LNCAP (cell line): ENCODE measurements at regions not wholly inside any gene's neighbourhood (a gene's known extent, or its start where the extent isn't known, plus 50 kb on each side); places are given as distances from the start of the nearest gene placed in this dataset.

ENCODE experiments used
- CTCF ChIP-seq: fragments of 450-650 bp; IDR thresholded peaks from 2 replicates; pipeline ENCODE4 v1.5.1; 2017; ENCODE audit warnings: mild to moderate bottlenecking

- TF ChIP-seq CTCF = no peak
Measured at GRCh38 chr12:115191342-115191741, 507.4 kb upstream of the TBX3 start.

DNA sequence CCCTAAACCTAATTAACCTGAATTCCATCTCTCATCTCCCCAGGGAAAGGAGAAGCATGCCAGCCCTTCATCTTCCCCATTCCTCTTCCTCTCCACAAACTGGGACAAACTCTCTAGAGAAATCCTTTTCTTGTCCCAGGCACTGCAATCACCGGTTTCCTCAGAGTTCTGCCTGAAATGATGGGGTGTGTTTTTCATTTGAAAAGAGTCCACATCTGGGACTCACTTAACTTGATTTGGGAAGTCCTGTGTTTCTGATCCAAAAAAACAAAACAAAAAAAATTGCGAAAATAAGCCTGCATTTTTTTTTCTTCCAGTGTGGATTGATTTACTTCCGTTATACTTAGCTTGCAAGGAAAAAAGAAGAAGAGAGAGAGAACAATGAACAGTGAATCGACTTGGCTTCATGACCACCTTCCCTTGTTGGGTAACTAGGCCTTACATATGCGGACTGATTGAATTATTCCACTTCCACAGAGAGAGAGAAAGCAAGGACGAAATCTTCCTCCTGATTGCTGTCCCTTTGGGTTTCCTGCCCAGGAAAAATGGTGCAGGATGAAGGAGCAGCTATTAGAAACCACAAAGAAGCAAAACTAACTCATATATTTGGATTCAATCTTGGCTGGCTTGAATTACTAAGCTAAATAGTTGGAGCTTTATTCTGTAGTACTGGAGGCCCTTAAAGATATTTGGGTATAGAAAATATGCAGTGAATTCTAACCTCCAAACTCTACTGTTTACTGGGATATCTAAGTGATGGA lies 506.2 kb upstream of the TBX3 start:
- TF ChIP-seq CTCF = no peak

DNA sequence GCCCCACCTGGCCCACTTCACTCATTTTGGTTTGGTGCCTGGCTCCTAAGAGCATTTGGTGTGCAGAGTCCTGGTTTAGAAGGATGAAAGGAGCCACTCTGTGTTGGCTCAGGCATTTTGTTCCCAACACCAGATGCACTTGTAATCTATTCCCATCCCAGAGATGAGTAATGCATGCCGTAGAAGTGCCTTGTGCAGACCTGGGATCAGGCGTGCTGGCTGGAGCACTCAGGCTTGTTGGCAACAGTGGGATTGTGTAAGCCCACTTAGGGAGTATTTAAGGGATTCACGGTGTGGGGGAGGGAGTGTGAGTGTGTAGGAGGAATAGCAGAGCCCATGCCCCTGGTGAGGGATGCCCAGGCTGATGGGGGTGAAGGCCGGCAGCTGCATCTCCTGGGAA lies 501.5 kb upstream of the TBX3 start:
- TF ChIP-seq CTCF = no peak

GRCh38 chr12:115183752-115184151 lies 499.8 kb upstream of the TBX3 start:
- no peak for TF ChIP-seq CTCF

GRCh38 chr12:115177899-115178298 lies 493.9 kb upstream of the TBX3 start:
- TF ChIP-seq CTCF = no peak

DNA sequence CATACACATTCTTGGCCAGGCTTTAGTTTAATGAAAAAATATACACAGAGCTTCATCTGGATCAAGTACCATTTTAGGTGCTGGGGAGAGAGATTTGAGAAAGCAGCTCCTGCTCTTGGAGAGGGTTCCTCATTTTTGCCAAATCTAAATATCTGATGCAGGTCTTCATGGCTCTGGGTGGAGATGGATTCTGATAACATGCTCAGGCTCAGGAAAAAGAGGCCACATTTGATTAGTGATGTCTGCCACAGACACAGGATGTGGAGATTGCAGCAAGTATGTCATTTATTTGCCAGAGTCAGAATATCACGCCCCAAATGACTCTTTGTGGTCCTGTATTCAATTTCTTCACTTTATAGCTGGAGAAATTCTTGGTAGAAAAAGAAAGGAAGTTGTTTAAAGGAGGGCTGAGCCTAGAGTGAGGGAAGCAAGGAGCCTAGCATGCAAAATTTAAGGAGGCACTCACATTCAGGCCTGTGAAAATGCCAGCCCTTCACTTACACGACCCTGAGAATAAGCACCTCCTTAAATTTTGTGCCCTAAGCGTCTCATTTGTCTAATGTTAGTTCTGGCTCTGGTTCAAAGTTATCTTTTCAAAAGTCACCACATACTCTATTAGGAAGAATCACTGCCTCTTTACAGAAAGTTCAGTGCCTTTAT lies 492.9 kb upstream of the TBX3 start:
- TF ChIP-seq CTCF = no peak

DNA sequence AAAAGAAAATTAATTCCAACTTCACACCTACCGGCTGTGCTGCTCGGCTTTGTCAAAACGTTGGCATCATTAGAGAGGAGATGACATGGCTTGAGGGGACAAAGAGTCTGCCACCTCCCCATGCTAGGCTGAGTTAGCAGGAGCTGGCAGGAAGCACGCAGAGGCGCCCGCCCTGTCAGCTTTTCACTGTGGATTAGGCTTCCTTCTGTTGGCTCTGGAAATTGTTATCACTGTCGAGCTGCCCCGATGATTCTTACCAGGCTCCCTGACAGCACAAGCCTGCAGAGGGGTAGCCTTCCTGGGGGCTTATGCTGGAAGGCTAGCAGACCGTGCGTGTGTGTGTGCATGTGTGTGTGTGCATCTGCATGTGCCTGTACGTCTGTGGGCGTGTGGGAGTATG lies 490.9 kb upstream of the TBX3 start:
- TF ChIP-seq CTCF = no peak
